ENCODE measurements at regions not wholly inside any gene's neighbourhood (a gene's known extent, or its start where the extent isn't known, plus 50 kb on each side); places are given as distances from the start of the nearest gene placed in this dataset.

GRCh38 chr11:70614034-70614681, 215.8 kb downstream of the CTTN start:
- no peak for DNase-seq

- DNase-seq = no peak
Observed at GRCh38 chr11:70615036-70615875, 216.9 kb downstream of the CTTN start.

GRCh38 chr11:70616317-70616716, 218.0 kb downstream of the CTTN start:
- DNase-seq = no peak

GRCh38 chr11:70616938-70617654, 218.8 kb downstream of the CTTN start:
- DNase-seq = no peak

GRCh38 chr11:70618431-70619101, 220.2 kb downstream of the CTTN start:
- no peak for DNase-seq

- no peak for DNase-seq
Observed at GRCh38 chr11:70619591-70619990, 221.3 kb downstream of the CTTN start.

- no peak for DNase-seq
Observed at GRCh38 chr11:70620510-70621184, 222.3 kb downstream of the CTTN start.

- no peak for DNase-seq
Observed at GRCh38 chr11:70621241-70621640, 222.9 kb downstream of the CTTN start.

GRCh38 chr11:70622091-70622490, 223.8 kb downstream of the CTTN start:
- no peak for DNase-seq

GRCh38 chr11:70623906-70624597, 225.7 kb downstream of the CTTN start:
- no peak for DNase-seq

- no peak for DNase-seq
Observed at GRCh38 chr11:70624598-70624993, 226.3 kb downstream of the CTTN start.

- DNase-seq = no peak
Observed at GRCh38 chr11:70625051-70625450, 226.7 kb downstream of the CTTN start.

- DNase-seq = no peak
Observed at GRCh38 chr11:70625582-70626518, 227.5 kb downstream of the CTTN start.

- DNase-seq = no peak
Observed at GRCh38 chr11:70627219-70627618, 228.9 kb downstream of the CTTN start.

GRCh38 chr11:70628176-70628854, 230.0 kb downstream of the CTTN start:
- no peak for DNase-seq

GRCh38 chr11:70628855-70629844, 230.8 kb downstream of the CTTN start:
- DNase-seq = no peak

- no peak for DNase-seq
Observed at GRCh38 chr11:70630068-70630467, 231.7 kb downstream of the CTTN start.

- DNase-seq = no peak
Observed at GRCh38 chr11:70630816-70631623, 232.7 kb downstream of the CTTN start.
